ENCODE measurements at regions not wholly inside any gene's neighbourhood (a gene's known extent, or its start where the extent isn't known, plus 50 kb on each side); places are given as distances from the start of the nearest gene placed in this dataset.

DNA sequence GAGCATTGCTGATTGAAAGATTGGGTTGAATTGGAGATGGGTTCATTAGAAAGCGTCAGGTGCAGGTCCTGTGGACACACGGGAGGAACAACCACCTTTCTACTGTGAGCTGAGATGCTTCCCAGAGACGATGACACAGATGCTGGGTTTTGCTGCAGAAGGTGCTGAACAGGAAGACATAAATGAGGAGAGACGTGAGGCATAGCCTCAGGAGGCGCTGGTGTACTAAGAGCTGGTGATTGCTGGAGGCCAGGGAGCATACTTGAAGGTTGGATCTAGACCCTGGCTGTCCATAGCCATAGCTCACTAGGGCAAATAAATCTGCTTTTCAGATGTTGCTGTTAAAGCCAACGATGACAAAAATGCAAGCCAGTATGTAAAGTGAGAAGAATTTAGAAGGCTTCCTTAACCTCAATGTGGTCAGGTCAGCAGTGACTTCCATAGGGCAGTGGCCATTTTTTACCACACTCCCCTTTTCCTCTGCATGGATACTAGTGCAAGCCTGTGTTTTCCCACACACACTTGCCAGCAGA lies 153.7 kb downstream of the SOX11 start:
- Mint-ChIP-seq H3K27ac (ENCODE audit: unreplicated experiment) (no peak overlapping the region), H3K9me3 (ENCODE audit: low read depth) (no peaks in the 10 kb centered on the region), H3K27me3 (ENCODE audit: low read depth) (no peaks in the 10 kb centered on the region), H3K4me1 (ENCODE audit: low read depth) (peaks cover 4% of the 10 kb centered on the region), H3K36me3 (ENCODE audit: low read depth) (no peaks in the 10 kb centered on the region), H3K4me3 (ENCODE audit: unreplicated experiment) (no peak overlapping the region)
- no peak for DNase-seq (ENCODE audit: low spot score)
- TF ChIP-seq, protein P1, sequence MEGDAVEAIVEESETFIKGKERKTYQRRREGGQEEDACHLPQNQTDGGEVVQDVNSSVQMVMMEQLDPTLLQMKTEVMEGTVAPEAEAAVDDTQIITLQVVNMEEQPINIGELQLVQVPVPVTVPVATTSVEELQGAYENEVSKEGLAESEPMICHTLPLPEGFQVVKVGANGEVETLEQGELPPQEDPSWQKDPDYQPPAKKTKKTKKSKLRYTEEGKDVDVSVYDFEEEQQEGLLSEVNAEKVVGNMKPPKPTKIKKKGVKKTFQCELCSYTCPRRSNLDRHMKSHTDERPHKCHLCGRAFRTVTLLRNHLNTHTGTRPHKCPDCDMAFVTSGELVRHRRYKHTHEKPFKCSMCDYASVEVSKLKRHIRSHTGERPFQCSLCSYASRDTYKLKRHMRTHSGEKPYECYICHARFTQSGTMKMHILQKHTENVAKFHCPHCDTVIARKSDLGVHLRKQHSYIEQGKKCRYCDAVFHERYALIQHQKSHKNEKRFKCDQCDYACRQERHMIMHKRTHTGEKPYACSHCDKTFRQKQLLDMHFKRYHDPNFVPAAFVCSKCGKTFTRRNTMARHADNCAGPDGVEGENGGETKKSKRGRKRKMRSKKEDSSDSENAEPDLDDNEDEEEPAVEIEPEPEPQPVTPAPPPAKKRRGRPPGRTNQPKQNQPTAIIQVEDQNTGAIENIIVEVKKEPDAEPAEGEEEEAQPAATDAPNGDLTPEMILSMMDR (IDR thresholded peaks at IDR 0.05), result no peak

DNA sequence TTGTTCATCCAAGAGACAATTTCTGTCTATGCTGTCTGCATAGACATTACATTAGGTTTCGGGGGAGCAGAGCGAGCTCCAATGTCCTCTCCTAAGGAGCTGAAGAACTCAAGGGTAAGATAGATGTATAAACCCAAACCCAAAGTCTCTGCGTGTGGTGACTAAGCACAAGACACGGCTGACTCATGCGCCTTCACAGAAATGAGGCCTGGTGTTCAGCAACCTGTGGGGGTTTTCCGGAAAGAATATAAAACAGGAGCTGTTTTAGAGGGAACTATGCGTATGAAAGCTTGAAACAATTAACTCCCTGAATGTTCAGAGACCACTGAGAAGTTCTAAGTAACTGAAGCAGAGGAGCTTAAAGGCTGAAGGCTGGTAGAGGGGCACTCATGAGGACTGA lies 154.7 kb downstream of the SOX11 start:
- H3K9me3 Mint-ChIP-seq (ENCODE audit: low read depth), result no peaks in the 10 kb centered on the region
- DNase-seq (ENCODE audit: low spot score), result no peak
- no peaks in the 10 kb centered on the region for H3K36me3 Mint-ChIP-seq (ENCODE audit: low read depth)
- no peaks in the 10 kb centered on the region for H3K27me3 Mint-ChIP-seq (ENCODE audit: low read depth)
- no peak overlapping the region for H3K4me3 Mint-ChIP-seq (ENCODE audit: unreplicated experiment)
- TF ChIP-seq, protein P1 (IDR thresholded peaks at IDR 0.05), result no peak
- H3K4me1 Mint-ChIP-seq (ENCODE audit: low read depth), result peaks cover 8% of the 10 kb centered on the region
- H3K27ac Mint-ChIP-seq (ENCODE audit: unreplicated experiment), result no peak overlapping the region

DNA sequence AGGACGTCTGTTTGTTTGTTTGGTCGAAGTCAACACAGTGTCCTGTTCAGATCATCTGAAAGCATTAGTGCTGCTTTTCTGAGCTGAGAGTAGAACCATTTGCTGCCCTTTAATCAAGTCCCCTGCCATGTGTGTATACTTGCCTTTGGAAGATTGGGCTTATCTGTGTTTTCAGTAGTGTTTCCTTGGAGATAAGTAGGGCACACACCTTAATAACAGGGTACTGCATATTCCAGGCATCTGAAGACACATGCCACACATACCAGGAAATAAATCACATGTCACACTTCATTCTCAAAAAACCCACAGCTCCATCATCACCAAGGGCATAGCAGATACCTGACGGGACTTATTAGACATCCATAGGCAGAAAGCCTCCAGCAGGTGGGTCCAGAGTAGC lies 157.4 kb downstream of the SOX11 start:
- TF ChIP-seq, protein P1 (IDR thresholded peaks at IDR 0.05), result no peak
- Mint-ChIP-seq H3K36me3 (ENCODE audit: low read depth) (no peaks in the 10 kb centered on the region), H3K4me3 (ENCODE audit: unreplicated experiment) (no peak overlapping the region), H3K27me3 (ENCODE audit: low read depth) (no peaks in the 10 kb centered on the region), H3K4me1 (ENCODE audit: low read depth) (peaks cover 8% of the 10 kb centered on the region), H3K27ac (ENCODE audit: unreplicated experiment) (no peak overlapping the region), H3K9me3 (ENCODE audit: low read depth) (no peaks in the 10 kb centered on the region)
- DNase-seq (ENCODE audit: low spot score), result no peak

DNA sequence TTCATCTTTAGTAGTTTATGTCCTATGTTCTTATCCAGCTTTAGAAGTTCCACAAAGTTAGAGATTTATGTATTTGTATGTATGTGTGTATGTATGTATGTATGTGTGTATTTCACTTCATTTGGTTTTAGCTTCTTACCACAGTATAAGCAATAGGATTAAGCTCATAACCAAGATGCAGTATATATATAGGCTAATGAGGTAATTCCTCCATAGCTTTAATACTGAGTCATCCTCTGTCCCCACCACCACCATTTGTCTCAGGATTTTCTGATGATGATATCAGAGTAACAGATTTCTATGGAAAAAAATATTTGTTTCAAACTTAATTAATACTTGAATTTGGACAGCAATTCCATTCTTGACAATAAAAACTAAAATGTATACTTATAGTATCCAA lies 159.2 kb downstream of the SOX11 start:
- Mint-ChIP-seq H3K27ac (ENCODE audit: unreplicated experiment) (no peak overlapping the region), H3K4me1 (ENCODE audit: low read depth) (peaks cover 12% of the 10 kb centered on the region), H3K36me3 (ENCODE audit: low read depth) (no peaks in the 10 kb centered on the region), H3K27me3 (ENCODE audit: low read depth) (no peaks in the 10 kb centered on the region), H3K9me3 (ENCODE audit: low read depth) (no peaks in the 10 kb centered on the region), H3K4me3 (ENCODE audit: unreplicated experiment) (no peak overlapping the region)
- no peak for DNase-seq (ENCODE audit: low spot score)
- TF ChIP-seq, protein P1 (IDR thresholded peaks at IDR 0.05), result no peak

DNA sequence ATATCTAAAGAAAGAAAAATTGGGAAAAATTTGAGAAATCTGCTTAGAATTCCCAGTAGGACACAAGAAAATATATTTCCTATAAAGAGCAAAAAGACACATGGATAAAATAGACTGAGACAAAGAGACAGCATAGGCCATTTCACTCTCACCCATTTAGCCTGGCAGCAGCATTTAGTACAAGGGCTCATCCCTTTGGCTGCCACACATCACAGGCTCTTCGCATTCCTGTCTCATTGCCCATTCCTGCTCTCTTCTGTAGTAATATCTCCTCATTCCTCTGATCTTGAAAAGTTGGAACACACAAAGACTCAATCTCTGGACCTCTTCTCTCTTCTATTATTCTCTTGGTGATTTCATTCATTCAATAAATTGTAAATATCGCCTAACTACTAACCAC lies 162.6 kb downstream of the SOX11 start:
- TF ChIP-seq, protein P1 (IDR thresholded peaks at IDR 0.05), result no peak

More for the DNA sequence above, 162.6 kb downstream of the SOX11 start:
- Mint-ChIP-seq H3K9me3 (ENCODE audit: low read depth) (peaks cover 11% of the 10 kb centered on the region), H3K27me3 (ENCODE audit: low read depth) (peaks cover 4% of the 10 kb centered on the region), H3K4me3 (ENCODE audit: unreplicated experiment) (no peak overlapping the region), H3K27ac (ENCODE audit: unreplicated experiment) (no peak overlapping the region), H3K4me1 (ENCODE audit: low read depth) (peaks cover 8% of the 10 kb centered on the region), H3K36me3 (ENCODE audit: low read depth) (peaks cover 4% of the 10 kb centered on the region)
- no peak for DNase-seq (ENCODE audit: low spot score)

All from chondrocyte (in vitro differentiated cells).